ENCODE measurements at regions not wholly inside any gene's neighbourhood (a gene's known extent, or its start where the extent isn't known, plus 50 kb on each side); places are given as distances from the start of the nearest gene placed in this dataset.

DNA sequence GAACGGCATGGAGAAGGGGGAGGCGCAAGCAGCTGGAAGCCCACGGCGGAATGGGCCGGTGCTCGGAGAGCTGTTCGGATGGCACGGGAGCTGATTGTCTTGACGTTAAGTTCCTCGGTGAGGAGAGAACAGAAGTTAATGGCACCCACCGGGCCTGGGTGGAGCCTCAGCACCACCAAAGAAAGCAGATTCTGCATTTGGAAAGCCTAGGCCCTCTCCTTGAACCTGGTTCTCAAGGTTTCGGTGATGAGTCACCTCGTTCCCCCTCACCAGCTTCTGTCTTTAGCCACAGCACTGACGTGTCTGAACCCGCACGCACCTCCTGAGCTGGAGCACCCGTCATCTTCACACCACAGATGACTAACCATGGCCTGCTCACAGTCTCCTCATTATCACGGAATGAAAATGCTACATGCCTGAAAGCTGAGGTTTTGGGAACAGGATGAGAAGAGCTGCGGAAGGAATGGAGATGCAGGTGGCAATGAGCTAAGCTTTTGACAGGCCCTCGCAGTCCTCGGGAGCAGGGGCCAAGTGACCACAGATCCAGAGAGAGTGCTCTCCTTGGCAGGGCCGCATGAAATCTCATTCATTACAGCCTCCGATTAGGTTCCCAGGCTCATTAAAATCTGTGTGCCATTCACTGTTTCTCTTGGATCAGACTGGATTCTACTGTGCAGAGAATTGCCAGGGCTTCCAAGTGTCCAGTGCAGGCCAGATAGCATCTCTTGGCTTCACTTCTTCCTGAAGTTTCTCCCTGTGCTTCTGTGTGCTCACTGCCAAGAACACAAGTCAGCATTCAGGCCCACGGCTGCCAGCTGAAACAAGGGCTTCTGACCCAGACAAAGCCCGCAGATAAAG is 96.3 kb upstream of the DLG1 start:
- TF ChIP-seq, protein P1, sequence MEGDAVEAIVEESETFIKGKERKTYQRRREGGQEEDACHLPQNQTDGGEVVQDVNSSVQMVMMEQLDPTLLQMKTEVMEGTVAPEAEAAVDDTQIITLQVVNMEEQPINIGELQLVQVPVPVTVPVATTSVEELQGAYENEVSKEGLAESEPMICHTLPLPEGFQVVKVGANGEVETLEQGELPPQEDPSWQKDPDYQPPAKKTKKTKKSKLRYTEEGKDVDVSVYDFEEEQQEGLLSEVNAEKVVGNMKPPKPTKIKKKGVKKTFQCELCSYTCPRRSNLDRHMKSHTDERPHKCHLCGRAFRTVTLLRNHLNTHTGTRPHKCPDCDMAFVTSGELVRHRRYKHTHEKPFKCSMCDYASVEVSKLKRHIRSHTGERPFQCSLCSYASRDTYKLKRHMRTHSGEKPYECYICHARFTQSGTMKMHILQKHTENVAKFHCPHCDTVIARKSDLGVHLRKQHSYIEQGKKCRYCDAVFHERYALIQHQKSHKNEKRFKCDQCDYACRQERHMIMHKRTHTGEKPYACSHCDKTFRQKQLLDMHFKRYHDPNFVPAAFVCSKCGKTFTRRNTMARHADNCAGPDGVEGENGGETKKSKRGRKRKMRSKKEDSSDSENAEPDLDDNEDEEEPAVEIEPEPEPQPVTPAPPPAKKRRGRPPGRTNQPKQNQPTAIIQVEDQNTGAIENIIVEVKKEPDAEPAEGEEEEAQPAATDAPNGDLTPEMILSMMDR (IDR thresholded peaks at IDR 0.05 in 4 of 5, conservative IDR thresholded peaks at IDR 0.05 in 1 of 5): no peak
- no peak for TF ChIP-seq POLR2A (IDR thresholded peaks at IDR 0.05)

All from gastrocnemius medialis (tissue), 4 donors.